Bronchial epithelial cell (primary cell): ENCODE measurements at regions not wholly inside any gene's neighbourhood (a gene's known extent, or its start where the extent isn't known, plus 50 kb on each side); places are given as distances from the start of the nearest gene placed in this dataset.

Experiments used
- DNase-seq: peaks from one replicate; pipeline ENCODE4 v3.0.0-alpha.2; 2010; ENCODE audit warnings: low read depth
- FAIRE-seq: peaks from 2 replicates; lab custom pipeline; 2011; peaks lifted over from hg19 to GRCh38; lab: Jason Lieb, UNC
- H3K27me3 ChIP-seq: 2 replicates; pipeline ENCODE4 v1.5.1; 2011; ENCODE audit warnings: low read length; ENCODE audit not compliant: control insufficient read depth, insufficient read depth
- H3K36me3 ChIP-seq: 2 replicates; pipeline ENCODE4 v1.5.1; 2011; ENCODE audit warnings: low read length; ENCODE audit not compliant: control insufficient read depth, insufficient read depth
- H3K4me3 ChIP-seq: 2 replicates; pipeline ENCODE4 v1.5.1; 2011; ENCODE audit warnings: mild to moderate bottlenecking, low read depth, low read length, control low read depth
- CTCF ChIP-seq: IDR thresholded peaks from 2 replicates; pipeline ENCODE4 v1.5.1; 2011; ENCODE audit warnings: mild to moderate bottlenecking, moderate library complexity, low read length, control low read depth, inconsistent platforms; ENCODE audit not compliant: insufficient read depth, severe bottlenecking

- no peaks in the 10 kb centered on the region for H3K27me3 ChIP-seq
- DNase-seq: no peak
- FAIRE-seq: no peak
- TF ChIP-seq CTCF: no peak
- H3K36me3 ChIP-seq: no peaks in the 10 kb centered on the region
- H3K4me3 ChIP-seq: no peak overlapping the region
Observed at GRCh38 chr2:11024259-11024645, 112.5 kb downstream of the KCNF1 start.

- no peak for TF ChIP-seq CTCF
- no peaks in the 10 kb centered on the region for H3K36me3 ChIP-seq
- H3K4me3 ChIP-seq: no peak overlapping the region
- H3K27me3 ChIP-seq: no peaks in the 10 kb centered on the region
- no peak for FAIRE-seq
- no peak for DNase-seq
Observed at GRCh38 chr2:11024687-11025086, 113.0 kb downstream of the KCNF1 start.

- TF ChIP-seq CTCF: no peak
- Histone ChIP-seq H3K4me3 (no peak overlapping the region), H3K36me3 (no peaks in the 10 kb centered on the region), H3K27me3 (peaks cover 2% of the 10 kb centered on the region)
- DNase-seq (no peak), FAIRE-seq (no peak)
Observed at GRCh38 chr2:11026286-11026921, 114.7 kb downstream of the KCNF1 start.

GRCh38 chr2:11027195-11027594 is 115.5 kb downstream of the KCNF1 start:
- FAIRE-seq: no peak

GRCh38 chr2:11028407-11028916 is 116.7 kb downstream of the KCNF1 start:
- peak; percentile 48 for TF ChIP-seq CTCF
- FAIRE-seq: no peak
- Histone ChIP-seq H3K27me3 (peaks cover 2% of the 10 kb centered on the region), H3K36me3 (no peaks in the 10 kb centered on the region), H3K4me3 (no peak overlapping the region)
- DNase-seq: no peak

More at GRCh38 chr2:11027195-11027594, 115.5 kb downstream of the KCNF1 start:
- Histone ChIP-seq H3K27me3 (peaks cover 2% of the 10 kb centered on the region), H3K36me3 (no peaks in the 10 kb centered on the region), H3K4me3 (no peak overlapping the region)
- DNase-seq: no peak
- TF ChIP-seq CTCF: no peak

- FAIRE-seq: no peak
- Histone ChIP-seq H3K27me3 (peaks cover 2% of the 10 kb centered on the region), H3K4me3 (no peak overlapping the region), H3K36me3 (no peaks in the 10 kb centered on the region)
- no peak for DNase-seq
- TF ChIP-seq CTCF: no peak
Observed at GRCh38 chr2:11029136-11029535, 117.4 kb downstream of the KCNF1 start.
